GM23338 (cell line): ENCODE measurements at regions not wholly inside any gene's neighbourhood (a gene's known extent, or its start where the extent isn't known, plus 50 kb on each side); places are given as distances from the start of the nearest gene placed in this dataset.

ENCODE experiments used
- ATAC-seq: fragments of 200-7000 bp; cut with Tn5 transposase; 3 replicates; pipeline ENCODE4 v1.9.1; 2020
- DNase-seq: peaks from one replicate; pipeline ENCODE4 v3.0.0-alpha.2; 2015; ENCODE audit warnings: low spot score
- H2AFZ ChIP-seq: fragments of 200-600 bp; sonication (generic); 2 replicates; pipeline ENCODE4 v1.8.0; 2016; ENCODE audit warnings: antibody characterized with exemption, mild to moderate bottlenecking, moderate library complexity
- H3F3A ChIP-seq: fragments of 200-600 bp; sonication (generic); replicated peaks from 2 replicates; pipeline ENCODE4 v1.8.0; 2017; ENCODE audit warnings: antibody characterized with exemption, mixed run types, low read depth
- H3K27ac ChIP-seq: fragments of 200-600 bp; sonication (generic); 2 replicates; pipeline ENCODE4 v1.6.1; 2016; ENCODE audit warnings: low read depth
- H3K27me3 ChIP-seq: fragments of 200-600 bp; sonication (generic); 2 replicates; pipeline ENCODE4 v1.8.0; 2016; ENCODE audit warnings: mild to moderate bottlenecking, mixed run types, moderate library complexity; ENCODE audit not compliant: insufficient read depth
- H3K36me3 ChIP-seq: fragments of 200-600 bp; sonication (generic); 2 replicates; pipeline ENCODE4 v1.8.0; 2016; ENCODE audit warnings: mild to moderate bottlenecking; ENCODE audit not compliant: insufficient read depth
- H3K4me1 ChIP-seq: fragments of 200-600 bp; sonication (generic); 2 replicates; pipeline ENCODE4 v1.8.0; 2016; ENCODE audit warnings: mild to moderate bottlenecking, moderate library complexity; ENCODE audit not compliant: insufficient read depth
- H3K4me2 ChIP-seq: fragments of 200-600 bp; sonication (generic); 2 replicates; pipeline ENCODE4 v1.7.1; 2017; ENCODE audit warnings: mixed run types
- H3K4me3 ChIP-seq: fragments of 200-600 bp; sonication (generic); 2 replicates; pipeline ENCODE4 v1.6.1; 2016; ENCODE audit warnings: mixed run types
- H3K79me2 ChIP-seq: fragments of 200-600 bp; sonication (generic); replicated peaks from 2 replicates; pipeline ENCODE4 v1.8.0; 2017; ENCODE audit warnings: mild to moderate bottlenecking; ENCODE audit not compliant: insufficient read depth
- H3K9me2 ChIP-seq: fragments of 200-600 bp; sonication (generic); 2 replicates; pipeline ENCODE4 v1.8.0; 2017; ENCODE audit not compliant: insufficient read depth
- H4K20me1 ChIP-seq: fragments of 200-600 bp; sonication (generic); replicated peaks from 2 replicates; pipeline ENCODE4 v1.8.0; 2017; ENCODE audit warnings: mild to moderate bottlenecking; ENCODE audit not compliant: insufficient read depth
- H3K27ac Mint-ChIP-seq: 2 replicates; pipeline ENCODE4 v1.8.0; 2020; ENCODE audit warnings: inconsistent platforms, mild to moderate bottlenecking, moderate library complexity, mixed read lengths
- H3K27me3 Mint-ChIP-seq: 3 replicates; pipeline ENCODE4 v1.8.0; 2022; ENCODE audit warnings: low read depth, mild to moderate bottlenecking, moderate library complexity, mixed read lengths, inconsistent platforms; ENCODE audit not compliant: insufficient read depth, poor library complexity
- H3K36me3 Mint-ChIP-seq: 3 replicates; pipeline ENCODE4 v1.8.0; 2021; ENCODE audit warnings: low read depth, mild to moderate bottlenecking, inconsistent platforms, moderate library complexity, mixed read lengths
- H3K4me1 Mint-ChIP-seq: 3 replicates; pipeline ENCODE4 v1.8.0; 2020; ENCODE audit warnings: mild to moderate bottlenecking, inconsistent platforms, mixed read lengths
- H3K4me3 Mint-ChIP-seq: 3 replicates; pipeline ENCODE4 v1.8.0; 2021; ENCODE audit warnings: moderate library complexity, mild to moderate bottlenecking, inconsistent platforms, mixed read lengths
- H3K9me3 Mint-ChIP-seq: 3 replicates; pipeline ENCODE4 v1.8.0; 2020; ENCODE audit warnings: moderate library complexity, mild to moderate bottlenecking, inconsistent platforms, mixed read lengths
- CREB1 ChIP-seq: fragments of 250-450 bp; sonication (Bioruptor Pico); IDR thresholded peaks from 2 replicates; pipeline ENCODE4 v1.5.0; 2020; ENCODE audit warnings: low read depth, mild to moderate bottlenecking, moderate library complexity
- CTCF ChIP-seq, 2 experiments: fragments of 200-600 bp in 1 of 2; sonication (generic) in 1 of 2; conservative IDR thresholded peaks; 2 replicates each; pipeline versions ENCODE4 v1.5.1 to v1.6.1; 2016 to 2017; ENCODE audit warnings: antibody characterized with exemption in 2 of 2, low read depth in 2 of 2, mild to moderate bottlenecking in 2 of 2, moderate library complexity in 1 of 2
- STAT1 ChIP-seq: IDR thresholded peaks from one replicate; pipeline ENCODE4 v1.6.1; 2016; ENCODE audit warnings: antibody characterized with exemption; ENCODE audit not compliant: unreplicated experiment
- ZNF331 ChIP-seq: fragments of 250-450 bp; sonication (Bioruptor Pico); IDR thresholded peaks from 2 replicates; pipeline ENCODE4 v1.5.0; 2020; ENCODE audit warnings: low read depth, mild to moderate bottlenecking, moderate library complexity
- ZNF462 ChIP-seq: fragments of 250-450 bp; sonication (Bioruptor Pico); IDR thresholded peaks from 2 replicates; pipeline ENCODE4 v1.5.0; 2020; ENCODE audit warnings: mild to moderate bottlenecking, moderate library complexity

DNA sequence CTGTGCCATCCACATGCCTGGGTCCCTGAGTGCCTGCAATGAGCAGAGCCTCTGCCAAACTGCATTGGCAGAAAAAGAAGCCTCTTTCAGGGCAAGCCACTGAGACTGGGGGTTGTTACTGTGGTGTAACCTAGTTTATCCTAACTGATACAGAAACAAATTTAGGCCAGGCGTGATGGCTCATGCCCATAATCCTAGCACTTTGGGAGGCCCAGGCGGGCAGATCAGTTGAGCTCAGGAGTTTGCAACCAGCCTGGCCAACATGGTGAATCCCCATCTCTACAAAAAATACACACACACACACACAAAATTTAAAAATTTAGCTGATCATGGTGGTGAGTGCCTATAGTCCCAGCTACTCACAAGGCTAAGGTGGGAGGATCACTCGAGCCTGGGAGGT is 221.6 kb downstream of the TBC1D2B start (continued):
- no peak for TF ChIP-seq ZNF462 (CRISPR knock-in tag)
- no peak for TF ChIP-seq ZNF331 (CRISPR knock-in tag)
- TF ChIP-seq STAT1 = no peak

DNA sequence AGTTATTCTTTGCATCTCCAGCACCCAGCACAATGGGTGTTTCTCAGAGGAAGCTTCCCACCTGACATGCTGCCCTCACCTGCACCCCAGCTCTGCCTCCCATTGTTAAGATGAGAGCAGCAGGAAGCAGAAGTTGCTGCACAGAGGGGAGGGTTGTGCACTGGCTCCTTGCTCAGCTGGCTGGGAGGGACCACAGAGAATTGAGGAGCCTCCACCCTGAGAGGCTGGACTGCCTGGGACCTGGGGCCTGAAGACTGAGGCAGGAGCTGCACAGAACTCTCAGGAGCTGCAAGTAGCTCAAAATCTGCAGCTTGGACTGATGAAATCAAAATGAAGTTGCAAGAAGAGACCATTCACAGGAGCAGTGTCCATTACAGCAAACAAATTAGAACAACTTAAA is 222.3 kb upstream of the LINGO1 start:
- Histone ChIP-seq H3K4me3 (no peak overlapping the region), H2AFZ (no peak overlapping the region), H3K4me2 (no peak overlapping the region), H4K20me1 (no peaks in the 10 kb centered on the region), H3K27ac (no peak overlapping the region), H3K4me1 (no peaks in the 10 kb centered on the region), H3K27me3 (no peaks in the 10 kb centered on the region), H3F3A (no peaks in the 10 kb centered on the region), H3K79me2 (no peaks in the 10 kb centered on the region), H3K9me2 (no peaks in the 10 kb centered on the region), H3K36me3 (no peaks in the 10 kb centered on the region)
- Mint-ChIP-seq H3K9me3 (peaks cover 3% of the 10 kb centered on the region; the same call in 2 of the 3 replicates), H3K36me3 (no peaks in the 10 kb centered on the region), H3K27me3 (peaks cover 12% of the 10 kb centered on the region), H3K4me1 (peaks cover 20% of the 10 kb centered on the region), H3K4me3 (no peak overlapping the region), H3K27ac (no peak overlapping the region)
- DNase-seq = no peak
- no peak for ATAC-seq
- TF ChIP-seq CTCF (conservative IDR thresholded peaks at IDR 0.05; ENCODE audit: low read depth in 2 of 2) (no peak), ZNF331 (CRISPR knock-in tag) (no peak), CREB1 (CRISPR knock-in tag) (no peak)
